Astrocyte (in vitro differentiated cells and primary cell): ENCODE measurements at regions not wholly inside any gene's neighbourhood (a gene's known extent, or its start where the extent isn't known, plus 50 kb on each side); places are given as distances from the start of the nearest gene placed in this dataset.

Experiments used
- EZH2 ChIP-seq: IDR thresholded peaks from 2 replicates; pipeline ENCODE4 v1.6.1; 2012; ENCODE audit warnings: mild to moderate bottlenecking, low read length, inconsistent platforms; ENCODE audit not compliant: insufficient read depth
- TF ChIP-seq, protein P1 (sequence below): IDR thresholded peaks from 2 replicates; pipeline ENCODE4 v1.5.1; 2011; ENCODE audit warnings: low read depth, mild to moderate bottlenecking, inconsistent platforms, low read length, moderate library complexity; ENCODE audit not compliant: insufficient read depth

- TF ChIP-seq, protein P1, sequence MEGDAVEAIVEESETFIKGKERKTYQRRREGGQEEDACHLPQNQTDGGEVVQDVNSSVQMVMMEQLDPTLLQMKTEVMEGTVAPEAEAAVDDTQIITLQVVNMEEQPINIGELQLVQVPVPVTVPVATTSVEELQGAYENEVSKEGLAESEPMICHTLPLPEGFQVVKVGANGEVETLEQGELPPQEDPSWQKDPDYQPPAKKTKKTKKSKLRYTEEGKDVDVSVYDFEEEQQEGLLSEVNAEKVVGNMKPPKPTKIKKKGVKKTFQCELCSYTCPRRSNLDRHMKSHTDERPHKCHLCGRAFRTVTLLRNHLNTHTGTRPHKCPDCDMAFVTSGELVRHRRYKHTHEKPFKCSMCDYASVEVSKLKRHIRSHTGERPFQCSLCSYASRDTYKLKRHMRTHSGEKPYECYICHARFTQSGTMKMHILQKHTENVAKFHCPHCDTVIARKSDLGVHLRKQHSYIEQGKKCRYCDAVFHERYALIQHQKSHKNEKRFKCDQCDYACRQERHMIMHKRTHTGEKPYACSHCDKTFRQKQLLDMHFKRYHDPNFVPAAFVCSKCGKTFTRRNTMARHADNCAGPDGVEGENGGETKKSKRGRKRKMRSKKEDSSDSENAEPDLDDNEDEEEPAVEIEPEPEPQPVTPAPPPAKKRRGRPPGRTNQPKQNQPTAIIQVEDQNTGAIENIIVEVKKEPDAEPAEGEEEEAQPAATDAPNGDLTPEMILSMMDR, result no peak
- no peak for TF ChIP-seq EZH2
These were observed 113.6 kb upstream of the SPATA31C2 start for GRCh38 chr9:88251903-88252302.
